HEK293 (cell line): ENCODE measurements at regions not wholly inside any gene's neighbourhood (a gene's known extent, or its start where the extent isn't known, plus 50 kb on each side); places are given as distances from the start of the nearest gene placed in this dataset.

Experiments used
- BCL11A ChIP-seq: fragments of 450-650 bp; formaldehyde crosslinking; IDR thresholded peaks from 2 replicates; pipeline ENCODE4 v1.5.1; 2016; ENCODE audit warnings: low read depth, missing biosample characterization, missing genetic modification characterization
- BCL11B ChIP-seq: fragments of 450-650 bp; formaldehyde crosslinking; IDR thresholded peaks from 2 replicates; pipeline ENCODE4 v1.5.1; 2016; ENCODE audit warnings: low read depth, missing biosample characterization, missing genetic modification characterization
- CTCF ChIP-seq: fragments of 450-650 bp; formaldehyde crosslinking; IDR thresholded peaks from 2 replicates; pipeline ENCODE4 v1.5.1; 2016; ENCODE audit warnings: missing biosample characterization, missing genetic modification characterization
- GLI4 ChIP-seq: fragments of 450-650 bp; formaldehyde crosslinking; IDR thresholded peaks from 2 replicates; pipeline ENCODE4 v1.5.1; 2016; ENCODE audit warnings: missing biosample characterization, missing genetic modification characterization
- HIC1 ChIP-seq: fragments of 450-650 bp; formaldehyde crosslinking; IDR thresholded peaks from 2 replicates; pipeline ENCODE4 v1.5.1; 2016; ENCODE audit warnings: missing biosample characterization, missing genetic modification characterization
- KLF8 ChIP-seq: fragments of 450-650 bp; formaldehyde crosslinking; IDR thresholded peaks from 2 replicates; pipeline ENCODE4 v1.5.1; 2016; ENCODE audit warnings: missing biosample characterization, missing genetic modification characterization
- OSR2 ChIP-seq: fragments of 450-650 bp; formaldehyde crosslinking; IDR thresholded peaks from 2 replicates; pipeline ENCODE4 v1.5.1; 2016; ENCODE audit warnings: missing biosample characterization, missing genetic modification characterization
- OVOL3 ChIP-seq: fragments of 450-650 bp; formaldehyde crosslinking; IDR thresholded peaks from 2 replicates; pipeline ENCODE4 v1.5.1; 2016; ENCODE audit warnings: missing biosample characterization, missing genetic modification characterization
- PRDM2 ChIP-seq: fragments of 450-650 bp; formaldehyde crosslinking; IDR thresholded peaks from 2 replicates; pipeline ENCODE4 v1.5.1; 2016; ENCODE audit warnings: missing biosample characterization, missing genetic modification characterization, borderline replicate concordance
- SETDB1 ChIP-seq: IDR thresholded peaks from one replicate; pipeline ENCODE4 v1.6.1; 2017; ENCODE audit warnings: mild to moderate bottlenecking, low read length, moderate library complexity, mixed read lengths; ENCODE audit not compliant: insufficient read length
- ZBTB49 ChIP-seq: fragments of 450-650 bp; formaldehyde crosslinking; IDR thresholded peaks from 2 replicates; pipeline ENCODE4 v1.5.1; 2016; ENCODE audit warnings: missing biosample characterization, missing genetic modification characterization, low read depth
- ZFP41 ChIP-seq: fragments of 450-650 bp; formaldehyde crosslinking; IDR thresholded peaks from 2 replicates; pipeline ENCODE4 v1.5.1; 2016; ENCODE audit warnings: missing biosample characterization, missing genetic modification characterization, borderline replicate concordance
- ZNF155 ChIP-seq: fragments of 450-650 bp; formaldehyde crosslinking; IDR thresholded peaks from 2 replicates; pipeline ENCODE4 v1.5.1; 2016; ENCODE audit warnings: missing biosample characterization, missing genetic modification characterization
- ZNF157 ChIP-seq: fragments of 450-650 bp; formaldehyde crosslinking; IDR thresholded peaks from 2 replicates; pipeline ENCODE4 v1.5.1; 2016; ENCODE audit warnings: missing biosample characterization, missing genetic modification characterization
- ZNF16 ChIP-seq: fragments of 450-650 bp; formaldehyde crosslinking; IDR thresholded peaks from 2 replicates; pipeline ENCODE4 v1.5.1; 2016; ENCODE audit warnings: low read depth, missing biosample characterization, missing genetic modification characterization
- ZNF174 ChIP-seq: fragments of 450-650 bp; formaldehyde crosslinking; IDR thresholded peaks from 2 replicates; pipeline ENCODE4 v1.5.0; 2017; ENCODE audit warnings: missing biosample characterization, mild to moderate bottlenecking, missing genetic modification characterization
- ZNF18 ChIP-seq: fragments of 450-650 bp; formaldehyde crosslinking; IDR thresholded peaks from 2 replicates; pipeline ENCODE4 v1.5.1; 2016; ENCODE audit warnings: missing biosample characterization, missing genetic modification characterization
- ZNF324 ChIP-seq: fragments of 450-650 bp; formaldehyde crosslinking; IDR thresholded peaks from 2 replicates; pipeline ENCODE4 v1.5.1; 2016; ENCODE audit warnings: missing biosample characterization, missing genetic modification characterization
- ZNF350 ChIP-seq: fragments of 450-650 bp; formaldehyde crosslinking; IDR thresholded peaks from 2 replicates; pipeline ENCODE4 v1.5.0; 2017; ENCODE audit warnings: missing biosample characterization, mild to moderate bottlenecking, missing genetic modification characterization
- ZNF391 ChIP-seq: fragments of 450-650 bp; formaldehyde crosslinking; IDR thresholded peaks from 2 replicates; pipeline ENCODE4 v1.5.1; 2016; ENCODE audit warnings: low read depth, missing biosample characterization, missing genetic modification characterization, borderline replicate concordance
- ZNF473 ChIP-seq: fragments of 450-650 bp; formaldehyde crosslinking; IDR thresholded peaks from 2 replicates; pipeline ENCODE4 v1.5.1; 2017; ENCODE audit warnings: missing biosample characterization, missing genetic modification characterization
- ZNF48 ChIP-seq: fragments of 450-650 bp; formaldehyde crosslinking; IDR thresholded peaks from 2 replicates; pipeline ENCODE4 v1.5.1; 2016; ENCODE audit warnings: missing biosample characterization, missing genetic modification characterization
- ZNF600 ChIP-seq: fragments of 450-650 bp; formaldehyde crosslinking; IDR thresholded peaks from 2 replicates; pipeline ENCODE4 v1.5.1; 2016; ENCODE audit warnings: missing biosample characterization, missing genetic modification characterization
- ZNF626 ChIP-seq: fragments of 450-650 bp; sonication (Bioruptor Pico); formaldehyde crosslinking; IDR thresholded peaks from 2 replicates; pipeline ENCODE4 v1.5.1; 2018; ENCODE audit warnings: missing biosample characterization, missing genetic modification characterization, inconsistent platforms
- ZNF843 ChIP-seq: fragments of 450-650 bp; formaldehyde crosslinking; IDR thresholded peaks from 2 replicates; pipeline ENCODE4 v1.5.1; 2016; ENCODE audit warnings: missing biosample characterization, missing genetic modification characterization

GRCh38 chr17:79429864-79430494 lies 180.9 kb downstream of the RBFOX3 start (continued):
- TF ChIP-seq ZNF18 (tag by site-specific recombination) (no peak), ZNF16 (tag by site-specific recombination) (no peak), OSR2 (no peak), ZNF350 (tag by site-specific recombination) (no peak), ZNF391 (no peak), BCL11A (tag by site-specific recombination) (no peak), HIC1 (no peak), ZNF473 (no peak), CTCF (tag by site-specific recombination) (no peak), BCL11B (tag by site-specific recombination) (no peak), KLF8 (tag by site-specific recombination) (no peak), ZNF600 (tag by site-specific recombination) (no peak), ZNF174 (tag by site-specific recombination) (no peak), ZNF843 (tag by site-specific recombination) (no peak), ZNF626 (tag by site-specific recombination) (no peak), ZNF48 (tag by site-specific recombination) (no peak), ZNF155 (tag by site-specific recombination) (no peak), PRDM2 (no peak), ZFP41 (tag by site-specific recombination) (no peak), OVOL3 (tag by site-specific recombination) (no peak), ZBTB49 (tag by site-specific recombination) (no peak), SETDB1 (no peak), GLI4 (tag by site-specific recombination) (no peak), ZNF324 (tag by site-specific recombination) (no peak), ZNF157 (no peak)
